GM06990 (cell line): ENCODE measurements at regions not wholly inside any gene's neighbourhood (a gene's known extent, or its start where the extent isn't known, plus 50 kb on each side); places are given as distances from the start of the nearest gene placed in this dataset.

Source experiments
- DNase-seq: peaks from one replicate; pipeline ENCODE4 v3.0.0-alpha.2; 2011; ENCODE audit not compliant: insufficient read length; ENCODE audit errors: extremely low read depth
- H3K27me3 ChIP-seq: replicated peaks from 2 replicates; pipeline ENCODE4 v1.6.0; 2011; ENCODE audit warnings: low read length; ENCODE audit not compliant: control insufficient read depth, insufficient read depth
- H3K36me3 ChIP-seq: 2 replicates; pipeline ENCODE4 v1.5.1; 2011; ENCODE audit warnings: low read length; ENCODE audit not compliant: control insufficient read depth, insufficient read depth
- H3K4me3 ChIP-seq: replicated peaks from 2 replicates; pipeline ENCODE4 v1.5.1; 2011; ENCODE audit warnings: low read depth, mild to moderate bottlenecking, control low read depth, low read length
- CTCF ChIP-seq: IDR thresholded peaks from 2 replicates; pipeline ENCODE4 v1.5.1; 2011; ENCODE audit warnings: low read length, control low read depth, mild to moderate bottlenecking, inconsistent platforms; ENCODE audit not compliant: insufficient read depth, poor library complexity, severe bottlenecking

GRCh38 chr5:124139477-124139876 lies 607.0 kb downstream of the ZNF608 start:
- Histone ChIP-seq H3K27me3 (no peaks in the 10 kb centered on the region), H3K4me3 (no peak overlapping the region), H3K36me3 (no peaks in the 10 kb centered on the region)
- no peak for DNase-seq
- no peak for TF ChIP-seq CTCF

DNA sequence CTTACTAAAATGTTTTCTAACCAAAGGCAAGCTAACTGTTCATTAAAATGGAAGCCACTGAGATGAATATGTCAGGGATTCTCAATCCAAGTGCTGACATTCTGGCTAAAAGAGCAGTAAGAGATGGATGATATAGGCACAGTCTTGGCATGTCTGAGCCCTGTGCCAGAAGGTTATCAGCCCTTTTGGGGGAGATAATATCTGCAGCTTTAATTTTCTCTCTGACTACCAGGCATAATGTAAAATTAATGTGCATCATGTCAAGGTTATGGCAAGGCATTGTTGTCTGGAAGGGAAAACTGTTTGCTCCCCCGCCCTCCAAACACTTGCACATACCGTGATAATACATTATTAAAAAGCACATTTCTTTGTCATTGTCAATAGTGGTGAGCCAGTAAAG lies 609.8 kb downstream of the ZNF608 start:
- no peaks in the 10 kb centered on the region for H3K36me3 ChIP-seq
- TF ChIP-seq CTCF, result no peak
- no peaks in the 10 kb centered on the region for H3K27me3 ChIP-seq
- no peak overlapping the region for H3K4me3 ChIP-seq
- no peak for DNase-seq

GRCh38 chr5:124134941-124135340 lies 611.5 kb downstream of the ZNF608 start:
- TF ChIP-seq CTCF, result no peak
- no peak for DNase-seq
- Histone ChIP-seq H3K27me3 (no peaks in the 10 kb centered on the region), H3K4me3 (no peak overlapping the region), H3K36me3 (no peaks in the 10 kb centered on the region)

DNA sequence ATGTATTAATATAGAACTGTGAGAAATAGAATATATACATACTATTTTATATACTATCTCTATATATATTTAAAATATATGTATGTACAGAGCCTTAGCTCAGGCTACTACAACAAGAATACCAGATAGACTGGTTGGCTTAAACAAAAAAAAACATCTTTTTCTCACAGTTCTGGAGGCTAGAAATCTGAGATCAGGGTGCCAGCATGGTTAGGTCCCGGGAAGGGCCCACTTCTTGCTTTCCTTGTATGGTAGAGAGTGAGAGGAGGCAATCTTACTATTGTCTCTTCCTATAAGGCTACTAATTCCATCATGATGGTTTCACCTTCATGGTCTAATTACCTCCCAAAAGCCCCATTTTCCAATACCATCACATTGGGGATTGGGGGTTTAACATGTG lies 613.0 kb downstream of the ZNF608 start:
- H3K36me3 ChIP-seq, result no peaks in the 10 kb centered on the region
- no peak overlapping the region for H3K4me3 ChIP-seq
- H3K27me3 ChIP-seq, result no peaks in the 10 kb centered on the region
- no peak for DNase-seq
- TF ChIP-seq CTCF, result no peak

DNA sequence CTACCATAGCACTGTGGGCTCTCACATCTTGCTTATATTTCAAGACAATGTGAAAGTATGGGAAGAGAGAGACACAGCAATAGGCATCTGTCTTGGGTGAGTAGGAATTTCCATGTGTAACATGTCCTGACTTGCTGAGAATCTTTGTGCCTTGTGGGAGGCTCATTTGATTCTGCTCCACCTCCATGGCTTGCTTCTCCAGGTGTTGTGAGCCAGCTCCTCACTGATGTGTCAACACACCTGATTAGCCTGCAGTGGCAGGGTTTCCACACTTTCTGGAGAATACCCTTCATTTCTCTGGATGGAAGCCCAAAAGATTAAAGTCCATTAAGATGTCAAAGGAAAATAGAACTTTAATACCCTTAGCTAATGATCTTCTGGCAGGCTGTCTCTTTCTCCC lies 613.6 kb downstream of the ZNF608 start:
- TF ChIP-seq CTCF, result no peak
- no peak overlapping the region for H3K4me3 ChIP-seq
- H3K36me3 ChIP-seq, result no peaks in the 10 kb centered on the region
- no peak for DNase-seq
- no peaks in the 10 kb centered on the region for H3K27me3 ChIP-seq

- no peak for DNase-seq
- Histone ChIP-seq H3K27me3 (no peaks in the 10 kb centered on the region), H3K4me3 (no peak overlapping the region), H3K36me3 (no peaks in the 10 kb centered on the region)
- TF ChIP-seq CTCF, result no peak
Measured at GRCh38 chr5:124131466-124131865, 615.0 kb downstream of the ZNF608 start.
